Hematopoietic multipotent progenitor cell treated with erythropoietin and hydrocortisone succinate and interleukin-3 and kit ligand, for 8 days (in vitro differentiated cells): ENCODE measurements at regions not wholly inside any gene's neighbourhood (a gene's known extent, or its start where the extent isn't known, plus 50 kb on each side); places are given as distances from the start of the nearest gene placed in this dataset.

ENCODE experiments used
- DNase-seq: peaks from one replicate; pipeline ENCODE4 v3.0.0-alpha.2; 2015

GRCh38 chr6:4549556-4550226, 226.5 kb upstream of the CDYL start:
- no peak for DNase-seq

DNA sequence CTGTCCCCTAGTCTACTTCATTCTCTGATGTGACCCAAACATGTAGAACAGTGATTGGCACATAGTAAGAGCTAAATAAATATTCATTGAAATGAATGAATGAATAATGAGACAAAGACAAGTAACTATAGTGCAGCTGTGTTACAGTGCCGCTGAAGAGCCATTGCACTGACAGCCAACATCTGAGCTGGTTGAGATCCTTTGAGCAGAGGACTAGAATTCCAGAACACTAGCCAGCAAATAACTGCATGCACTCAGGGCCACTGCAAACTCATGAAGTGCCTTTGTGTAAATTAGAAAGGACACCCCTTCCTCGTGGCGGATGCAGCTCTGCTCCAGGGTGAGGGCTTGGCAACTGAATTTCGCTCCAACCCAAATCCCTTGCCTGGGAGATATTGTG, 230.3 kb upstream of the CDYL start:
- DNase-seq = no peak

GRCh38 chr6:4543596-4543995, 232.6 kb upstream of the CDYL start:
- DNase-seq = no peak

DNA sequence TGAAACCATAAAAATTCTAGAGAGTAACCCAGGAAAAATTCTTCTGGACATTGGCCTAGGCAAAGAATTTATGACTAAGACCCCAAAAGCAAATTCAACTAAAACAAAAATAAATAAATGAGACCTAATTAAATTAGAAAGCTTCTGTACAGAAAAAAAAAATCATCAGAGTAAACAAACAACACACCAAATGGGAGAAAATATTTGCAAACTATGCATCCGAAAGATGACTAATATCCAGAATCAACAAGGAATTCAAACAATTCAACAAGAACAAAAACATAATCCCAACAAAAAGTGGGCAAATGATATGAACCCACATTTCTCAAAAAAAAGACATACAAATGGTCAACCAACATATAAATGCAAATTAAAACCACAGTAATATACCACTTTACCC, 242.6 kb upstream of the CDYL start:
- no peak for DNase-seq

GRCh38 chr6:4531406-4531805, 244.8 kb upstream of the CDYL start:
- DNase-seq = no peak

- DNase-seq = no peak
Measured at GRCh38 chr6:4522453-4522852, 253.8 kb upstream of the CDYL start.

- DNase-seq = no peak
Measured at GRCh38 chr6:4521070-4521469, 255.1 kb upstream of the CDYL start.

DNA sequence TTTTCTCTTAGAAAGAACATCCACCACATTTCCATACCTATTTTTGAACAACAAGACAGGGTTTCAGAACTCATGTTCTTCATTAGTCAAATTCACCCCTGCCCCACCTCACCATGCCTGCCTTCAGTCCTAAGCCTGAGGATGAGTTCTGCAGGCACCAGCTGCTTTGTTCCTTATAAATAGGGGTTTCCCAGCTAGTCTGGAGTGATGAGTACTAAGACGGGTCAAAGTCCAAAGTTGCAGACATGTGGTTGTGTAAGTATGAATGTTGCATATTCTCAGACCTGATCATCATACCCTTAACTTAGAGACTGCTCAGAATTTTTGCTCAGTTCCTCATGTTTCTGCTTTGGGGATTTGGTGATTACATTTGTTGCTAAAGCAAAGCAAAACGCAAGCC, 257.7 kb upstream of the CDYL start:
- DNase-seq = no peak

DNA sequence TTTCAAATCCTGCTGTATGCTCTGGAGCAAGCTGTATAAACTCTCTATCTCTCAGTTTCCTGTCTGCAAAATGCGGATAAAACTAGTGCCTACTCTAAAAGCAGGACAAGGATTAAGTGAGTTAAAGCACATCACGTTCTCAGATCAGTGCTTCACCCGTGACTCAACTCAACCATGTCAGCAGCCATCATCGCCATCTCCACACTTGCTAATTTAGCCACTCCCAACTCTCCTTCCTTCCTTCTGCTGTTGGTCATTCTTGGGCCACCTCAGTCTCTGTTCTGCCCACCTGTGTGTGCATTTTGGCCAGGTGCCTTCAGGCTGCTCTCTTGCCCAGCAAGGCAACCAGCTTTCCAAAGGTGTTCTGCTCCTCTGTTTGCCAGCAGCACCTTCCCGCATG, 260.0 kb upstream of the CDYL start:
- no peak for DNase-seq

DNA sequence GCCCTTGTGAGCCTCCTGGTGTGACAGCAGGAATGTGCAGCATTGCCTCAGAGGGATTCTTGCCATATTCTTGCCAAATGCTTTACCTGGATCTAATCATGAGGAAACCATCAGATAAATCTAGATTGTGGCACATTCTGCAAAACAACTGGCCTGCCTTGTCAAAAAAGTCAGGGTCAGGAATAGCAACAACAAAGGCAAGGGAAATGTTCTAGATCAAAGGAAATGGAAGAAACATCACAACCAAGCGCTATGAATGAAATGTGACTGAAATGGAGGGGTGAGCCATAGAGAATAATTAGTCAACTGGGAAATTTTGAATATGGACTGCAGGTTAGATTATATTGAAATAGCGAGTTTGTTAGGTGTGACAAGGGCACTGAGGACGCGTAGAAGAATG, 262.6 kb upstream of the CDYL start:
- DNase-seq = no peak

DNA sequence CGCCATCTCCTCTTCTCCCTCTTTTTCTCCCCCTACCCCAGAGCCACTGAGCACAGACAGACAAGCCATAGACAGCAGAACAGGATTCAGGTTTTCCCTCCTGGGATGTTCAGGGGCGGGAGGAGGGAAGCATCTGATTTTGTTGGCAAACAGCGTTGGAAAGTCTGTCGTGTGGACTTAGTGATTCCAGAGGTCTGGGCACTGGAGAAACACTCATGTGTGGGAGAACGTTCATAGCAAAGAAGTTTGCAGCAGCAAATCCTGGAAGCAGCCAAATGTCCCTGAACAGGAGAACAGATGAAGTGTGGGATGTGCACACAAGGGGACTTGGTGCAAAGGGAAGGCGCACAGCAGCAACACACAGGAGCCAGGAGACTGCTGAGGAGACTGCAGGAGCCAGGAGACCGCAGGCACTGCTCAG, 264.1 kb upstream of the CDYL start:
- DNase-seq = no peak

DNA sequence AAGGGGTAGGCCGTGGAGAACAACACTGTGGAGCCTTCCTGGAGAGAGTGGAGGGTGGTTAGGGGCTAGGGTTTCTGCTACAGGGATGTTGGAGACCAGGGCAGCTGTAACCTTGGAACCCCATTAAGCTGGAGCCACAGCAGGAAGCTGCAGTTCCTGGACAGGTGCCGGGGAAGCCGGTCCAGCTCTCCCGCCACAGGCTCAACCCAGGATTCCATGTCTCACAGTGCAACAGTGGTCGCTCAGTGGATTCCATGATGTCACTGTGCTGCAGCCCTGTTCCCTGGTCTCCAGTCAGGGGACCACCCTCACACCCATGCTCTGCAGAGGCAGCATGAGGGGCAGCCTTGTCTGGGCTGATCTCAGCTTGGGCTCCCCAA, 264.6 kb upstream of the CDYL start:
- no peak for DNase-seq

- no peak for DNase-seq
Measured at GRCh38 chr6:4510906-4511640, 265.1 kb upstream of the CDYL start.

- DNase-seq = no peak
Measured at GRCh38 chr6:4510317-4510716, 265.9 kb upstream of the CDYL start.

DNA sequence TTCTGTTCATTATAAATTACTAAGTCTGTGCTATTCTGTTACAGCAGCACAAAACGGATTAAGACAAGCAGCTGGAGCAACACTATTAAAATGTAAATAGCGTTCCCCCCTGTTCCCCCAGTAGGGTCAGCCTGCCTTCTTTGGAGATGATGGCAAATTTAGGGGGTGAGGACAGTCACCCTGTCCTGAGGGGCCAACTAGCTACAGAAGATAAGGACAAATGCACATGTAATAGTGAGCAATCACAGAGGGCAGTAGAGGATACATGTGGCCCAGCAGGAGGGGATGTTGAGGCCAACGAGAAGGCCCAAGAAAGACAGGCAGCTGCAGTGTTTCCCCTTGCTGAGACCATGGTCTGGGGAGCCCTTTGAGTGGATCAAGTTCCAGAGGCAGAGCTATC, 266.7 kb upstream of the CDYL start:
- no peak for DNase-seq

DNA sequence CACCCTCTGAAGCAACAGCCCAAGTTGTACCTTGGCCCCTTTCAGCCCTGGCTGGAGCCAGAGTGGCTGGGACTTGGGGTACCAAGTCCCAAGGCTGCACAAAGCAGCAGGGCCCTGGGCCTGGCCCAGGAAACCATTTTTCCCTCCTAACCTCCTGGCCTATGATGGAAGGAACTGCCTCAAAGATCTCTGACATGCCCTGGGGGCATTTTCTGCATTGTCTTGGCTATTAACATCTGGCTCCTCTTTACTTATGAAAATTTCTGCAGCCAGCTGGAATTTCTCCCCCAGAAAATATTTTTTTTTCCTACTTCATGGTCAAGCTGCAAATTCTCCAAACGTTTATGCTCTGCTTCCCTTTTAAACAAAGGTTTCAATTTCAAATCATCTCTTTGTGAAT, 269.4 kb upstream of the CDYL start:
- no peak for DNase-seq

GRCh38 chr6:4506223-4506622, 270.0 kb upstream of the CDYL start:
- DNase-seq = no peak

DNA sequence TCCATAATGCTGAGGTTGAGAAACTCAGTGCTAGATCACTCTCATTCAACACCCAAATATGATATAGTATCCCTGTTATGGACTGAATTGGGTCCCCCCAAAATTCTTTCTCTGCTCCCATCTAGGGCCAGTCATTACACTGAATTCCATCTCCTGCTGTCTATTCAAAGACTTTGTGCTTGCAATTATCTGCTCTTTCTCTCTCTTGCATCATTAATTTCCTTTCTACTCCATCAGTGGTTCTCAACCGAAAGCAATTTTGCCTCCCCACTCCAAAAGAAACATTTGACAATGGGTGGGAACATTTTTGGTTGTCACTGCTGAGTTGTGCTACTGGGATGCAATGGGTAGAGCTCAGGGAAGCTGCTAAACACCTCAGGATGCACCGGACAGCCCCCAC, 271.5 kb upstream of the CDYL start:
- DNase-seq = no peak

DNA sequence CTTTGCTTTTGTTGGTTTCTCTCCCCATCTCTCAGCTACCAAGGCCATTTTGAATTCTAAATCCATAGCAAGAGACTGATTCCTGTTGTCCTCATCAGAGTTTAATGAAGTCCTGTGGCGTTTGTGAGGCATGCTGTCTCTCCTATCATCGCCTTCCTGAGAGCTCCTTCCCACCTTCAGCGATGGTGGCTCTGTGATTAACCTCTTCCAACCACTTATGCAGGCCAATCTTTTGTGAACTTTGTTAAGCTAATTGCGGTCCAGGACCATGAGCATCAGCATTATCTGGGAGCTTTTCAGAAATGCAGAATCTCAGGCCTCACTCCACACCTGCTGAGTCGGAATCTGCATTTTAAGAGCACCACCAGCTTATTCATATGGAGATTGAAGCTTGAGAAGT, 272.5 kb upstream of the CDYL start:
- DNase-seq = no peak

GRCh38 chr6:4496284-4496683, 279.9 kb upstream of the CDYL start:
- DNase-seq = no peak

- no peak for DNase-seq
Measured at GRCh38 chr6:4491501-4492260, 284.5 kb upstream of the CDYL start.

DNA sequence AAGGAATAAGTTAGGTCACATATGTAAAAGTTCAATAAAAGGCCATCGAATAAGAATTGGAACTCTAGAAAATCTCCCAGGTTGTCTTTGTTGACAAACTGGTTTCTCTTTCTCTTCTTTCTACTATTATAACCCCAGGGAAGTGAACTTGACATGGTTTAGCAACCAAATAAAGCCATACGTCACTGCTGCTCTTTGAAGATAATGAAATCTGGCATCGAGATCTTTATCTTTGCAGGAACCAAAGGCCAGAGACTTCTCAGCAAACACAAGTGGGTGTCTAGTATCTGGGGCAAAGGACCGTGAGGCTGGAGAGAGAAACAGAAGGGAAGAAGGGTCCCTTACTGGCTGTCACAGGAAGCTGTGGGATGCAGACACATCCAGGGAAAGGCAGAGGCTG, 286.7 kb upstream of the CDYL start:
- DNase-seq = no peak

DNA sequence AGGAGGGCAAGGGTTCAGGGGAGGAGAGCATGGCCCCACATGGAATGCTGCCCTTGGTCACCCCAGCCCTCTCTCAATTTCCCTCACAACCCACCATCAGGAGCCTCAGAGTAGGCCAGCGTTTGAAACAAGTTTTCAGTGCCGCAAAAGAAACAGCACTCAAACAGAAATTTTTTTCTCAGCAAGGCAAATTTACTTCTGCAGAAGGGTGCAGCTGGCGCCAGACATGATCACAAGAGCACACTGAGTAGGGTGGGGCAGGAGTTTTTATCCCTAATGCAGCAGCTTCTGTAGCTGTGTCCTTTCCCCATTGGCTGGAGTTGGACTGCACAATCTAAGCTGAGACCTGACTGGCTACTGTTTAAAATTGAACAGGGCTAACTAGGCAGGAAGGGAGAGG, 287.8 kb upstream of the CDYL start:
- no peak for DNase-seq

- no peak for DNase-seq
Measured at GRCh38 chr6:4487538-4487937, 288.7 kb upstream of the CDYL start.
